Liver (tissue), 8 donors: ENCODE measurements at regions not wholly inside any gene's neighbourhood (a gene's known extent, or its start where the extent isn't known, plus 50 kb on each side); places are given as distances from the start of the nearest gene placed in this dataset.
A peak's percentile ranks its signal among the peaks of the same experiment; 100 is the strongest.

ENCODE experiments used
- DNase-seq: peaks from one replicate; pipeline ENCODE4 v3.0.0-alpha.2; 2017; ENCODE audit warnings: low spot score
- H3K27ac ChIP-seq, 2 donors: one replicate each; pipeline ENCODE4 v1.7.0; 2013; ENCODE audit warnings: inconsistent platforms in 2 of 2, low read length in 2 of 2, control low read depth in 1 of 2, low read depth in 1 of 2, mild to moderate bottlenecking in 1 of 2
- H3K27me3 ChIP-seq, 4 donors: one replicate each; pipeline versions ENCODE4 v1.6.1 to v1.7.0; 2013; ENCODE audit warnings: low read length in 3 of 4, inconsistent platforms in 1 of 4, mild to moderate bottlenecking in 1 of 4, moderate library complexity in 1 of 4; ENCODE audit not compliant: control insufficient read depth in 4 of 4, insufficient read depth in 4 of 4
- H3K36me3 ChIP-seq, 4 donors: one replicate each; pipeline versions ENCODE4 v1.6.1 to v1.7.0; 2013; ENCODE audit warnings: low read length in 3 of 4, mild to moderate bottlenecking in 3 of 4, low read depth in 1 of 4, moderate library complexity in 1 of 4; ENCODE audit not compliant: control insufficient read depth in 4 of 4, insufficient read depth in 3 of 4
- H3K4me1 ChIP-seq, 4 donors: one replicate each; pipeline versions ENCODE4 v1.6.1 to v1.7.0; 2013; ENCODE audit warnings: low read length in 3 of 4, mild to moderate bottlenecking in 3 of 4, moderate library complexity in 1 of 4; ENCODE audit not compliant: control insufficient read depth in 4 of 4, insufficient read depth in 4 of 4
- H3K4me3 ChIP-seq, 3 donors: one replicate each; pipeline versions ENCODE4 v1.6.1 to v1.7.0; 2013; ENCODE audit warnings: low read length in 3 of 3, control low read depth in 1 of 3, low read depth in 1 of 3, mild to moderate bottlenecking in 1 of 3
- H3K9ac ChIP-seq, 2 donors: one replicate each; pipeline ENCODE4 v1.7.0; 2013; ENCODE audit warnings: low read length in 2 of 2, mild to moderate bottlenecking in 2 of 2, moderate library complexity in 2 of 2, control low read depth in 1 of 2, low read depth in 1 of 2
- H3K9me3 ChIP-seq, 4 donors: one replicate each; pipeline versions ENCODE4 v1.6.1 to v1.7.0; 2013; ENCODE audit warnings: low read length in 3 of 4; ENCODE audit not compliant: control insufficient read depth in 4 of 4
- FOXA1 ChIP-seq: IDR thresholded peaks from 2 replicates; pipeline ENCODE4 v1.6.1; 2016; ENCODE audit warnings: antibody characterized with exemption
- FOXA2 ChIP-seq: IDR thresholded peaks from 2 replicates; pipeline ENCODE4 v1.6.1; 2016; ENCODE audit warnings: antibody characterized with exemption
- GABPA ChIP-seq, 2 donors: IDR thresholded peaks in 1 of 2; conservative IDR thresholded peaks in 1 of 2; 2 replicates each; pipeline ENCODE4 v1.6.1; 2016; ENCODE audit warnings: antibody characterized with exemption in 2 of 2, mild to moderate bottlenecking in 1 of 2, moderate library complexity in 1 of 2
- HNF4A ChIP-seq, 2 donors: conservative IDR thresholded peaks; 2 replicates each; pipeline ENCODE4 v1.6.1; 2016; ENCODE audit warnings: antibody characterized with exemption in 2 of 2, mild to moderate bottlenecking in 2 of 2
- HNF4G ChIP-seq: IDR thresholded peaks from 2 replicates; pipeline ENCODE4 v1.6.1; 2016; ENCODE audit warnings: antibody characterized with exemption
- JUND ChIP-seq, 2 donors: IDR thresholded peaks; 2 replicates each; pipeline ENCODE4 v1.6.1; 2016; ENCODE audit warnings: antibody characterized with exemption in 2 of 2
- NR2F2 ChIP-seq: IDR thresholded peaks from 2 replicates; pipeline ENCODE4 v1.6.1; 2016; ENCODE audit warnings: antibody characterized with exemption
- RXRA ChIP-seq, 2 donors: IDR thresholded peaks; 2 replicates each; pipeline ENCODE4 v1.6.1; 2017 to 2018; ENCODE audit warnings: antibody characterized with exemption in 2 of 2, mild to moderate bottlenecking in 1 of 2
- SP1 ChIP-seq: IDR thresholded peaks from 2 replicates; pipeline ENCODE4 v1.6.1; 2018; ENCODE audit warnings: antibody characterized with exemption, mild to moderate bottlenecking
- TAF1 ChIP-seq: conservative IDR thresholded peaks from 2 replicates; pipeline ENCODE4 v1.6.1; 2016; ENCODE audit warnings: antibody characterized with exemption, mild to moderate bottlenecking
- YY1 ChIP-seq: IDR thresholded peaks from 2 replicates; pipeline ENCODE4 v1.6.1; 2016; ENCODE audit warnings: antibody characterized with exemption, mild to moderate bottlenecking
- WGBS: extraction: QIAGEN DNeasy Blood & Tissue Kit; methylation state at CpG from one replicate; pipeline ENCODE4 v1.1.7; 2013; 5-methylcytosine and 5-hydroxymethylcytosine counted together
- TF ChIP-seq, protein P1 (sequence below): IDR thresholded peaks from 2 replicates; pipeline ENCODE4 v1.6.1; 2016; ENCODE audit warnings: antibody characterized with exemption, mild to moderate bottlenecking
- TF ChIP-seq, protein P2 (sequence below): IDR thresholded peaks from 2 replicates; pipeline ENCODE4 v1.6.1; 2016; ENCODE audit warnings: antibody characterized with exemption
- TF ChIP-seq, protein P3 (sequence below): IDR thresholded peaks from 2 replicates; pipeline ENCODE4 v1.6.1; 2016; ENCODE audit warnings: antibody characterized with exemption
- TF ChIP-seq, protein P4 (sequence below): IDR thresholded peaks from 2 replicates; pipeline ENCODE4 v1.6.1; 2016; ENCODE audit warnings: antibody characterized with exemption
- TF ChIP-seq, protein P5 (sequence below): fragments of 150-350 bp; IDR thresholded peaks from 2 replicates; pipeline ENCODE4 v1.5.1; 2017; ENCODE audit warnings: improper control_type of control experiment, low read depth, low read length; ENCODE audit not compliant: missing input control
- donor health status: healthy.
- donor health status: healthy.
- donor health status: healthy.
- donor health status: healthy.
- donor health status: healthy.

DNA sequence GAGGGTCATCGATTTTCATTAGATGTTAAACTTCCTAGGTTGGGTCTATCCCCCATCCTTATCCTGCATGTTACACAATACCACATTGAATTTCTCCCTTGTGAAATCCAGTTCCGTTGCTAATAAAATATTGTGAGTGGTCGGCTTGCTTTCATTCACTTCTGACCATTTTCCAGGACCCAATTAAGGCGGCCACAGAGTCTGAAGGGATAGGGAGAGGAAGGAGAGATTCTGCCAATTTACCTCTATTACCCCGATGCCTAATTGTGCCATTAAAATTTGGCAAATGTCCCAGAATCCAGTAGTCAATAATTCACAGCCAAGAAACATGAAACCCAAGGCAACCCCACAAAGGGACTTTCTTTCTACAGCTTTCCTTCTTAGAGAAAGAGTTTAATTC is 129.9 kb downstream of the IPMK start:
- no peak for DNase-seq

DNA sequence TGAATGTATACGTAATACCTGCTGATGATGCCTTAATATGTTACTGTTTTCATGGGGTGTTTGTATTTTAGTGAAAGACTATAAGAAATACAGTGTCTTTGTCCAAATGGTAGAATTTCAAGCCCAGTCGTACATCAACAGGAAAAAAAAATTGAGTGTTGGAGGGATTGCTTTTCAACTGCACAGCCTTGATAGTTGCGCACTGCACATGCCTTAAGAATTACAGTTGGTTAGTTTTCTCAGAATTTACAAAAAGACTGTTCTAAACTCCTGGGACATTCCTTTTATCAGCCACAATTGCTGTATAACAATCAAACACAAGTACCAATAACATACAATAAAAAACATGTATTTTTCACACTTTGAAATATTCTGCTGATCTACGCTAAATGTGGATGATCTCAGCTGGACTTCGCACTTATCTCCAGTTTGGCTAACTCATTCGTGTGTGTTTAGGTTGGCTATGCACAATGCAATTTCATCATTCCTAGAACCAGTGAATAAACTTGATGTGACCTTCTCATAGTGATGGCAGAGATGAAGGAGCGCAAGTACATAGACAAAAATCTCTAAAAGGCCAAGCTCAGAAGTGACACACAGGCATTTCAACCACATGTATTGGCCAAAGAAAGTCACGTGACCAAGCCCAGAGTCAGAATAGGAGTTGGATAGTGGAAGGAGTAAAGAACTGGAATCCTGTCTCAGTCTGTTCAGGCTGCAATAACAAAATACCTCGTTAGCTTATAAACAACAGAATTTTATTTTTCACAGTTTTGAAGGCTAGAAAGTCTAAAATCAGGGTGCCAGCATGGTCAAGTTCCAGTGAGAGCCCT is 152.3 kb downstream of the IPMK start:
- H3K27me3 ChIP-seq: no peaks in the 10 kb centered on the region
- no peak overlapping the region for H3K27ac ChIP-seq
- H3K9me3 ChIP-seq: no peaks in the 10 kb centered on the region
- 61% methylated on average over 9 of the region's 9 CpGs for WGBS
- H3K4me3 ChIP-seq: no peak overlapping the region
- H3K9ac ChIP-seq: no peak overlapping the region
- peaks cover 0 to 11% (median 5%) of the 10 kb centered on the region in 4 donors for H3K4me1 ChIP-seq
- DNase-seq: no peak
- no peaks in the 10 kb centered on the region for H3K36me3 ChIP-seq
- TF ChIP-seq JUND (IDR thresholded peaks at IDR 0.05): peak in 1 of 2 donors; percentile 62
- no peak for TF ChIP-seq SP1
- TF ChIP-seq RXRA (IDR thresholded peaks at IDR 0.05): peak in 1 of 2 donors; percentile 65
- TF ChIP-seq HNF4G: peak; percentile 17
- TF ChIP-seq, protein P1, sequence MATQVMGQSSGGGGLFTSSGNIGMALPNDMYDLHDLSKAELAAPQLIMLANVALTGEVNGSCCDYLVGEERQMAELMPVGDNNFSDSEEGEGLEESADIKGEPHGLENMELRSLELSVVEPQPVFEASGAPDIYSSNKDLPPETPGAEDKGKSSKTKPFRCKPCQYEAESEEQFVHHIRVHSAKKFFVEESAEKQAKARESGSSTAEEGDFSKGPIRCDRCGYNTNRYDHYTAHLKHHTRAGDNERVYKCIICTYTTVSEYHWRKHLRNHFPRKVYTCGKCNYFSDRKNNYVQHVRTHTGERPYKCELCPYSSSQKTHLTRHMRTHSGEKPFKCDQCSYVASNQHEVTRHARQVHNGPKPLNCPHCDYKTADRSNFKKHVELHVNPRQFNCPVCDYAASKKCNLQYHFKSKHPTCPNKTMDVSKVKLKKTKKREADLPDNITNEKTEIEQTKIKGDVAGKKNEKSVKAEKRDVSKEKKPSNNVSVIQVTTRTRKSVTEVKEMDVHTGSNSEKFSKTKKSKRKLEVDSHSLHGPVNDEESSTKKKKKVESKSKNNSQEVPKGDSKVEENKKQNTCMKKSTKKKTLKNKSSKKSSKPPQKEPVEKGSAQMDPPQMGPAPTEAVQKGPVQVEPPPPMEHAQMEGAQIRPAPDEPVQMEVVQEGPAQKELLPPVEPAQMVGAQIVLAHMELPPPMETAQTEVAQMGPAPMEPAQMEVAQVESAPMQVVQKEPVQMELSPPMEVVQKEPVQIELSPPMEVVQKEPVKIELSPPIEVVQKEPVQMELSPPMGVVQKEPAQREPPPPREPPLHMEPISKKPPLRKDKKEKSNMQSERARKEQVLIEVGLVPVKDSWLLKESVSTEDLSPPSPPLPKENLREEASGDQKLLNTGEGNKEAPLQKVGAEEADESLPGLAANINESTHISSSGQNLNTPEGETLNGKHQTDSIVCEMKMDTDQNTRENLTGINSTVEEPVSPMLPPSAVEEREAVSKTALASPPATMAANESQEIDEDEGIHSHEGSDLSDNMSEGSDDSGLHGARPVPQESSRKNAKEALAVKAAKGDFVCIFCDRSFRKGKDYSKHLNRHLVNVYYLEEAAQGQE: no peak
- TF ChIP-seq, protein P2, sequence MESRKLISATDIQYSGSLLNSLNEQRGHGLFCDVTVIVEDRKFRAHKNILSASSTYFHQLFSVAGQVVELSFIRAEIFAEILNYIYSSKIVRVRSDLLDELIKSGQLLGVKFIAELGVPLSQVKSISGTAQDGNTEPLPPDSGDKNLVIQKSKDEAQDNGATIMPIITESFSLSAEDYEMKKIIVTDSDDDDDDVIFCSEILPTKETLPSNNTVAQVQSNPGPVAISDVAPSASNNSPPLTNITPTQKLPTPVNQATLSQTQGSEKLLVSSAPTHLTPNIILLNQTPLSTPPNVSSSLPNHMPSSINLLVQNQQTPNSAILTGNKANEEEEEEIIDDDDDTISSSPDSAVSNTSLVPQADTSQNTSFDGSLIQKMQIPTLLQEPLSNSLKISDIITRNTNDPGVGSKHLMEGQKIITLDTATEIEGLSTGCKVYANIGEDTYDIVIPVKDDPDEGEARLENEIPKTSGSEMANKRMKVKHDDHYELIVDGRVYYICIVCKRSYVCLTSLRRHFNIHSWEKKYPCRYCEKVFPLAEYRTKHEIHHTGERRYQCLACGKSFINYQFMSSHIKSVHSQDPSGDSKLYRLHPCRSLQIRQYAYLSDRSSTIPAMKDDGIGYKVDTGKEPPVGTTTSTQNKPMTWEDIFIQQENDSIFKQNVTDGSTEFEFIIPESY: no peak
- TF ChIP-seq, protein P3, sequence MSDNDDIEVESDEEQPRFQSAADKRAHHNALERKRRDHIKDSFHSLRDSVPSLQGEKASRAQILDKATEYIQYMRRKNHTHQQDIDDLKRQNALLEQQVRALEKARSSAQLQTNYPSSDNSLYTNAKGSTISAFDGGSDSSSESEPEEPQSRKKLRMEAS: no peak
- TF ChIP-seq, protein P4, sequence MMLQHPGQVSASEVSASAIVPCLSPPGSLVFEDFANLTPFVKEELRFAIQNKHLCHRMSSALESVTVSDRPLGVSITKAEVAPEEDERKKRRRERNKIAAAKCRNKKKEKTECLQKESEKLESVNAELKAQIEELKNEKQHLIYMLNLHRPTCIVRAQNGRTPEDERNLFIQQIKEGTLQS: peak; percentile 32
- no peak for TF ChIP-seq GABPA (IDR thresholded peaks at IDR 0.05 in 1 of 2, conservative IDR thresholded peaks at IDR 0.05 in 1 of 2)
- TF ChIP-seq HNF4A (conservative IDR thresholded peaks at IDR 0.05): peak; percentile 55 to 85
- TF ChIP-seq FOXA1: no peak
- no peak for TF ChIP-seq TAF1
- no peak for TF ChIP-seq YY1
- no peak for TF ChIP-seq NR2F2

More for the DNA sequence above, 129.9 kb downstream of the IPMK start:
- no peak for TF ChIP-seq NR2F2
- TF ChIP-seq FOXA2: no peak
- TF ChIP-seq, protein P5, sequence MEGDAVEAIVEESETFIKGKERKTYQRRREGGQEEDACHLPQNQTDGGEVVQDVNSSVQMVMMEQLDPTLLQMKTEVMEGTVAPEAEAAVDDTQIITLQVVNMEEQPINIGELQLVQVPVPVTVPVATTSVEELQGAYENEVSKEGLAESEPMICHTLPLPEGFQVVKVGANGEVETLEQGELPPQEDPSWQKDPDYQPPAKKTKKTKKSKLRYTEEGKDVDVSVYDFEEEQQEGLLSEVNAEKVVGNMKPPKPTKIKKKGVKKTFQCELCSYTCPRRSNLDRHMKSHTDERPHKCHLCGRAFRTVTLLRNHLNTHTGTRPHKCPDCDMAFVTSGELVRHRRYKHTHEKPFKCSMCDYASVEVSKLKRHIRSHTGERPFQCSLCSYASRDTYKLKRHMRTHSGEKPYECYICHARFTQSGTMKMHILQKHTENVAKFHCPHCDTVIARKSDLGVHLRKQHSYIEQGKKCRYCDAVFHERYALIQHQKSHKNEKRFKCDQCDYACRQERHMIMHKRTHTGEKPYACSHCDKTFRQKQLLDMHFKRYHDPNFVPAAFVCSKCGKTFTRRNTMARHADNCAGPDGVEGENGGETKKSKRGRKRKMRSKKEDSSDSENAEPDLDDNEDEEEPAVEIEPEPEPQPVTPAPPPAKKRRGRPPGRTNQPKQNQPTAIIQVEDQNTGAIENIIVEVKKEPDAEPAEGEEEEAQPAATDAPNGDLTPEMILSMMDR: no peak
- TF ChIP-seq, protein P1: no peak
- no peak for TF ChIP-seq GABPA (IDR thresholded peaks at IDR 0.05 in 1 of 2, conservative IDR thresholded peaks at IDR 0.05 in 1 of 2)
- WGBS: 55% methylated on average over 5 of the region's 5 CpGs
- H3K27ac ChIP-seq: no peak overlapping the region
- H3K9ac ChIP-seq: no peak overlapping the region
- no peaks in the 10 kb centered on the region for H3K4me1 ChIP-seq
- peaks cover 0 to 3% (median under 1%) of the 10 kb centered on the region in 4 donors for H3K27me3 ChIP-seq
- no peaks in the 10 kb centered on the region for H3K9me3 ChIP-seq
- no peaks in the 10 kb centered on the region for H3K36me3 ChIP-seq
- H3K4me3 ChIP-seq: no peak overlapping the region
